ENCODE measurements at regions not wholly inside any gene's neighbourhood (a gene's known extent, or its start where the extent isn't known, plus 50 kb on each side); places are given as distances from the start of the nearest gene placed in this dataset.

GRCh38 chr5:39794513-39795210 lies 369.9 kb upstream of the DAB2 start:
- 60 to 67% (median 62%) methylated on average over 5 of the region's 5 CpGs for WGBS, 4 donors
- intact Hi-C loops (cut with DNase I) = no loop called here
- peaks cover 0 to 5% (median 0%) of the 10 kb centered on the region in 12 donors for H3K9me3 ChIP-seq
- H3K4me1 ChIP-seq = peaks cover 0 to 24% (median 0%) of the 10 kb centered on the region in 12 donors
- ATAC-seq (peak in 3 of 4 donors; percentile 33 to 68 (median 61)), DNase-seq (peak in 4 of 5 donors; percentile 14 to 27 (median 25))
- TF ChIP-seq POLR2A (IDR thresholded peaks at IDR 0.05) = no peak
- TF ChIP-seq CTCF (IDR thresholded peaks at IDR 0.05) = no peak
- no peaks in the 10 kb centered on the region for H3K27me3 ChIP-seq
- H3K4me3 ChIP-seq = peak overlapping the region in 1 of 12 donors; percentile 4
- H3K27ac ChIP-seq = peak overlapping the region in 3 of 12 donors; percentile 7 to 52 (median 9)
- no peaks in the 10 kb centered on the region for H3K36me3 ChIP-seq

GRCh38 chr5:39785410-39785809 lies 360.6 kb upstream of the DAB2 start:
- Histone ChIP-seq H3K9me3 (peaks cover 0 to 5% (median 0%) of the 10 kb centered on the region in 12 donors), H3K4me3 (no peak overlapping the region), H3K4me1 (no peaks in the 10 kb centered on the region), H3K27ac (no peak overlapping the region), H3K27me3 (no peaks in the 10 kb centered on the region), H3K36me3 (no peaks in the 10 kb centered on the region)
- ATAC-seq (no peak), DNase-seq (no peak)
- intact Hi-C loops (cut with DNase I) = no loop called here
- 89 to 93% (median 91%) methylated on average over 7 of the region's 7 CpGs for WGBS, 4 donors
- TF ChIP-seq POLR2A (IDR thresholded peaks at IDR 0.05) (no peak), CTCF (IDR thresholded peaks at IDR 0.05) (no peak)

- Histone ChIP-seq H3K9me3 (peaks cover 0 to 5% (median 0%) of the 10 kb centered on the region in 12 donors), H3K36me3 (no peaks in the 10 kb centered on the region), H3K27ac (no peak overlapping the region), H3K4me3 (no peak overlapping the region), H3K4me1 (no peaks in the 10 kb centered on the region), H3K27me3 (no peaks in the 10 kb centered on the region)
- no peak for ATAC-seq
- intact Hi-C loops (cut with DNase I) = no loop called here
- TF ChIP-seq POLR2A (IDR thresholded peaks at IDR 0.05) (no peak), CTCF (IDR thresholded peaks at IDR 0.05) (no peak)
- 51 to 63% (median 57%) methylated on average over 3 of the region's 3 CpGs for WGBS, 4 donors
- no peak for DNase-seq
These were observed 359.1 kb upstream of the DAB2 start for GRCh38 chr5:39783756-39784421.

GRCh38 chr5:39780347-39780746 lies 355.6 kb upstream of the DAB2 start:
- intact Hi-C loops (cut with DNase I) = no loop called here
- no peak for DNase-seq
- H3K36me3 ChIP-seq = no peaks in the 10 kb centered on the region
- TF ChIP-seq CTCF (IDR thresholded peaks at IDR 0.05) = no peak
- no peak for TF ChIP-seq POLR2A (IDR thresholded peaks at IDR 0.05)
- ATAC-seq = no peak
- no peaks in the 10 kb centered on the region for H3K27me3 ChIP-seq
- H3K4me3 ChIP-seq = no peak overlapping the region
- H3K4me1 ChIP-seq = no peaks in the 10 kb centered on the region
- no peak overlapping the region for H3K27ac ChIP-seq
- H3K9me3 ChIP-seq = peaks cover 0 to 2% (median 0%) of the 10 kb centered on the region in 12 donors

All from heart left ventricle (tissue), 16 donors.